NT2/D1 (cell line): ENCODE measurements at regions not wholly inside any gene's neighbourhood (a gene's known extent, or its start where the extent isn't known, plus 50 kb on each side); places are given as distances from the start of the nearest gene placed in this dataset.

ENCODE experiments used
- SUZ12 ChIP-seq: IDR thresholded peaks from 2 replicates; pipeline ENCODE4 v1.6.1; 2011; ENCODE audit not compliant: insufficient read length, insufficient read depth; ENCODE audit errors: extremely low read depth
- YY1 ChIP-seq: IDR thresholded peaks from 2 replicates; pipeline ENCODE4 v1.6.1; 2011; ENCODE audit not compliant: insufficient read length, insufficient read depth
- ZNF274 ChIP-seq: IDR thresholded peaks from 2 replicates; pipeline ENCODE4 v1.6.1; 2011; ENCODE audit warnings: mild to moderate bottlenecking, low read depth, low read length

GRCh38 chr5:136427426-136427825 is 62.1 kb upstream of the TRPC7 start:
- TF ChIP-seq ZNF274 = no peak
- no peak for TF ChIP-seq YY1
- no peak for TF ChIP-seq SUZ12
